Body of pancreas (tissue), 4 donors: ENCODE measurements at regions not wholly inside any gene's neighbourhood (a gene's known extent, or its start where the extent isn't known, plus 50 kb on each side); places are given as distances from the start of the nearest gene placed in this dataset.

Experiments
- ATAC-seq: fragments of 150-250 bp; one replicate; pipeline ENCODE4 v1.9.1; 2016
- DNase-seq, 4 donors: peaks; one replicate each; pipeline ENCODE4 v3.0.0-alpha.2; 2019
- H3K27ac ChIP-seq, 4 donors: fragments of 200-600 bp; sonication (generic); 1 replicate in 3 of 4; 2 replicates in 1 of 4; pipeline versions ENCODE4 v1.5.1 to v1.6.1; 2016 to 2019; ENCODE audit warnings: mild to moderate bottlenecking in 1 of 4, mixed read lengths in 1 of 4, moderate library complexity in 1 of 4
- H3K27me3 ChIP-seq, 2 donors: fragments of 200-600 bp; sonication (generic); one replicate each; pipeline ENCODE4 v1.6.0; 2016; ENCODE audit warnings: mild to moderate bottlenecking in 1 of 2
- H3K36me3 ChIP-seq, 2 donors: fragments of 200-600 bp; sonication (generic); replicated peaks in 1 of 2; 2 replicates each; pipeline ENCODE4 v1.5.1; 2016; ENCODE audit warnings: low read depth in 2 of 2; ENCODE audit not compliant: insufficient read depth in 1 of 2
- H3K4me1 ChIP-seq: fragments of 200-600 bp; sonication (generic); one replicate; pipeline ENCODE4 v1.6.0; 2016
- H3K4me3 ChIP-seq, 2 donors: fragments of 200-600 bp; sonication (generic); 1 replicate in 1 of 2; 2 replicates in 1 of 2; pipeline ENCODE4 v1.5.1; 2016 to 2019
- H3K9me3 ChIP-seq, 3 donors: fragments of 200-600 bp; sonication (generic); 1 replicate in 2 of 3; 2 replicates in 1 of 3; pipeline ENCODE4 v1.5.1; 2016
- POLR2A ChIP-seq, 3 donors: fragments of 450-650 bp; IDR thresholded peaks; one replicate each; pipeline ENCODE4 v1.6.1; 2016; ENCODE audit warnings: antibody characterized with exemption in 3 of 3, mild to moderate bottlenecking in 2 of 3
- WGBS, 2 donors: methylation state at CpG; one replicate each; pipeline ENCODE4 v1.1.5; 2017; 5-methylcytosine and 5-hydroxymethylcytosine counted together
- intact Hi-C: fragments of 100-400 bp; cut with DNase I; formaldehyde crosslinking; loops from one replicate; pipeline ENCODE4 v1.15.1; 2023
- TF ChIP-seq, protein P1 (sequence below), 7 experiments: fragments of 450-650 bp in 4 of 7; fragments of 200-600 bp in 3 of 7; sonication (generic) in 3 of 7; IDR thresholded peaks; one replicate each; pipeline ENCODE4 v1.5.1; 2016 to 2019; ENCODE audit warnings: antibody characterized with exemption in 7 of 7

DNA sequence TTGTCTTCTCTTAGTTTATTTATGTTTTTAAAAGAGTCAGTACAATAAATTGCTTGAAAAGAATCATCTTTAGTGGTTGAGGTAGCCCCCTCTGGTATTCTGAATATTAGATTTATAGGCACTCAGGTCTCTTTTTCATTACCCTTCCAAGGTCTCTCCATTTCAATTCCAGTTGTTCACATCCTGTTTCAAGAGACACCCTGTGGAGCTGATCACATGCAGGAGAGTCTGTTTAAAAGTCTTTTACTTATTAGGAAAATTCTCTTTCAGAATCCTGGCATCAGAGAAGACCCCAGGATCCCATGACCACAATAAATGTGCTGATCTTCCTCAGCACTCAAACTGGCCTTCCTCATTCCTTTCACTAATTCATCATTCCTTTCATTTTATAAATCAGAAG, 195.7 kb downstream of the ZIC4 start:
- Histone ChIP-seq H3K9me3 (no peaks in the 10 kb centered on the region), H3K4me3 (no peak overlapping the region), H3K36me3 (no peaks in the 10 kb centered on the region), H3K4me1 (no peaks in the 10 kb centered on the region), H3K27me3 (no peaks in the 10 kb centered on the region), H3K27ac (no peak overlapping the region)
- ATAC-seq (no peak), DNase-seq (no peak)
- intact Hi-C loops = no loop called here
- TF ChIP-seq POLR2A (IDR thresholded peaks at IDR 0.05) = no peak
- TF ChIP-seq, protein P1, sequence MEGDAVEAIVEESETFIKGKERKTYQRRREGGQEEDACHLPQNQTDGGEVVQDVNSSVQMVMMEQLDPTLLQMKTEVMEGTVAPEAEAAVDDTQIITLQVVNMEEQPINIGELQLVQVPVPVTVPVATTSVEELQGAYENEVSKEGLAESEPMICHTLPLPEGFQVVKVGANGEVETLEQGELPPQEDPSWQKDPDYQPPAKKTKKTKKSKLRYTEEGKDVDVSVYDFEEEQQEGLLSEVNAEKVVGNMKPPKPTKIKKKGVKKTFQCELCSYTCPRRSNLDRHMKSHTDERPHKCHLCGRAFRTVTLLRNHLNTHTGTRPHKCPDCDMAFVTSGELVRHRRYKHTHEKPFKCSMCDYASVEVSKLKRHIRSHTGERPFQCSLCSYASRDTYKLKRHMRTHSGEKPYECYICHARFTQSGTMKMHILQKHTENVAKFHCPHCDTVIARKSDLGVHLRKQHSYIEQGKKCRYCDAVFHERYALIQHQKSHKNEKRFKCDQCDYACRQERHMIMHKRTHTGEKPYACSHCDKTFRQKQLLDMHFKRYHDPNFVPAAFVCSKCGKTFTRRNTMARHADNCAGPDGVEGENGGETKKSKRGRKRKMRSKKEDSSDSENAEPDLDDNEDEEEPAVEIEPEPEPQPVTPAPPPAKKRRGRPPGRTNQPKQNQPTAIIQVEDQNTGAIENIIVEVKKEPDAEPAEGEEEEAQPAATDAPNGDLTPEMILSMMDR (IDR thresholded peaks at IDR 0.05) = no peak

DNA sequence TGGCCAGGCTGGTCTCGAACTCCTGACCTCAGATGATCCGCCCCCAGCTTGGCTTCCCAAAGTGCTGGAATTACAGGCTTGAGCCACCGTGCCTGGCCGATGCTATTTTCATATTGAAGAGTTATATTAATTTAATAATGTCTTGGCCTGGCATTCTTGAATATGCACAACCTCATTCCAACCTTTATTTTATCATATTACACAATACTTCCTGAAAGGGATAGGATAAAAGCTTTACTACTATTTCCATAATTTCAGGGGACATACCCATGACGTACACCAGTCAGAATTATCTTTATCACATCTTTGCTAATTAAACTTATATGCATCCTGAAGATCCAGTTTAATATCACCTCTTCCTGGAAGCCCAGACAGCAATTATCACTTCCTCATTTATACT, 205.3 kb downstream of the ZIC4 start:
- WGBS, 2 donors = 86 to 88% methylated on average over 5 of the region's 5 CpGs
- no peak for ATAC-seq
- no peak for DNase-seq
- intact Hi-C loops = no loop called here
- Histone ChIP-seq H3K4me3 (no peak overlapping the region), H3K4me1 (no peaks in the 10 kb centered on the region), H3K9me3 (no peaks in the 10 kb centered on the region), H3K27me3 (no peaks in the 10 kb centered on the region), H3K27ac (no peak overlapping the region), H3K36me3 (no peaks in the 10 kb centered on the region)
- TF ChIP-seq POLR2A (IDR thresholded peaks at IDR 0.05) = no peak
- TF ChIP-seq, protein P1 (IDR thresholded peaks at IDR 0.05) = no peak

DNA sequence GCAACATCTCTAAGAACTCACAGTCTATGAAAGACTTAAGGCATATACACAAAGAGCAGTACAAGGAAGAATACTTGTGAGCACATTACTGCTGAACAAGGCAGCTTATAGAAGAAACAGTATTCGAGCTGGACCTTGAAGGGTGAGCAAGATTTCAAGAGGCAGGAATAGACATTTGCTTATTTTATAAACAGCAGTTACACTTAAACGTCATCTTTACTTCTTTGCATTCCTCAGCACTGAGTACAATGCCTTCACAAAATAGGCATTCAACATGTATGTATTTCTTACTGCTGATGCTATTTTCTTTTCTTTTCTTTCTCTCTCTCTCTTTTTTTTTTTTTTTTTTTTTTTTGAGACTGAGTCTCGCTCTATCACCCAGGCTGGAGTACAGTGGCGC, 205.8 kb downstream of the ZIC4 start:
- WGBS, 2 donors = 72 to 78% methylated on average over 4 of the region's 4 CpGs
- TF ChIP-seq, protein P1 (IDR thresholded peaks at IDR 0.05) = no peak
- TF ChIP-seq POLR2A (IDR thresholded peaks at IDR 0.05) = no peak
- no peaks in the 10 kb centered on the region for H3K9me3 ChIP-seq
- no peaks in the 10 kb centered on the region for H3K4me1 ChIP-seq
- no peak overlapping the region for H3K27ac ChIP-seq
- no peak overlapping the region for H3K4me3 ChIP-seq
- DNase-seq = no peak
- no peaks in the 10 kb centered on the region for H3K27me3 ChIP-seq
- no peak for ATAC-seq
- intact Hi-C loops = no loop called here
- no peaks in the 10 kb centered on the region for H3K36me3 ChIP-seq

DNA sequence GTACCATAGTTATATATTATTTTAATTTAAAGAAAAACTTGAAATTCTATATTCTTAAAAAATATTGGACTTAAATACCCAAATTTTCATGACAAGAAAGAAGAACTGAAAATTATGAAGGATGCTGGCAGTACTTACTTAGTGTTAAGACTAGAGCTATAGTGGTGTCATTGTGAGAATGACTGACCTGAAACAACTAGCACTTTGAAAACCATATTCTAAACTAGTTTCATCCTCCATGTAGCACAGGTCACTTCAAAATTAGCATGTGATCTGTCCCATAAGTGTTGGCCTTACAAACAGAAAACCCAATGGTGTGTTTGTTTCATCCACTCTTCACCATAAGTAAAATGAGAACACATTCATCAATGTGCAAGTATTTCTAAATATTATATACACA, 208.6 kb downstream of the ZIC4 start:
- Histone ChIP-seq H3K36me3 (no peaks in the 10 kb centered on the region), H3K9me3 (no peaks in the 10 kb centered on the region), H3K4me3 (no peak overlapping the region), H3K27ac (no peak overlapping the region), H3K4me1 (no peaks in the 10 kb centered on the region), H3K27me3 (no peaks in the 10 kb centered on the region)
- no peak for DNase-seq
- intact Hi-C loops = no loop called here
- ATAC-seq = no peak
- TF ChIP-seq POLR2A (IDR thresholded peaks at IDR 0.05) = no peak
- TF ChIP-seq, protein P1 (IDR thresholded peaks at IDR 0.05) = no peak

DNA sequence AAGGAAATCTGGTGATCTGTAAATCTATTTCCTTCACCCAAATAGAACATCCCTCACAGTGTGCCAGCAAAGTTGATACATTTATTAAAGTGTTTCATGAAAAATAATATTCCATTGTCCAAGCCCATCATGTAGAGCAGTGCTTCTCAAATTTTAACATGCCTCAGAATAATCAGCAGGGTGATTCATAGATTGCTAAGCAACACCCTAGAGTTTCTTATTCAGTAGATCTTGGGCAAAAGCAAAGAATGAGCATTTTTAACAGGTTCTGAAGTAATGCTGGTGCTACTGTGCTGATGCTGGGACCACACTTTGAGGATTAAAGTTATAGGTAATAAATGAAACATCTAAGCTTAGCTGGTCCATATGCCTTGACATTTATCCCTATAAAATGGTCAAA, 210.5 kb downstream of the ZIC4 start:
- no peak overlapping the region for H3K27ac ChIP-seq
- no peak for TF ChIP-seq POLR2A (IDR thresholded peaks at IDR 0.05)
- TF ChIP-seq, protein P1 (IDR thresholded peaks at IDR 0.05) = no peak
- no peak for DNase-seq
- H3K36me3 ChIP-seq = no peaks in the 10 kb centered on the region
- intact Hi-C loops = no loop called here
- no peak for ATAC-seq
- H3K4me1 ChIP-seq = no peaks in the 10 kb centered on the region
- no peak overlapping the region for H3K4me3 ChIP-seq
- H3K27me3 ChIP-seq = no peaks in the 10 kb centered on the region
- H3K9me3 ChIP-seq = no peaks in the 10 kb centered on the region
